GM21360 (cell line): ENCODE measurements at regions not wholly inside any gene's neighbourhood (a gene's known extent, or its start where the extent isn't known, plus 50 kb on each side); places are given as distances from the start of the nearest gene placed in this dataset.

ENCODE experiments used
- ATAC-seq: cut with Tn5 transposase; IDR thresholded peaks from one replicate; pipeline ENCODE4 v1.9.1; 2021; ENCODE audit warnings: mild to moderate bottlenecking, moderate library complexity; ENCODE audit not compliant: unreplicated experiment

- no peak for ATAC-seq
Observed at GRCh38 chr17:69981441-69981840, 93.6 kb upstream of the KCNJ16 start.

- ATAC-seq, result no peak
Observed at GRCh38 chr17:69995476-69995875, 79.5 kb upstream of the KCNJ16 start.

GRCh38 chr17:69997332-69997731 lies 77.7 kb upstream of the KCNJ16 start:
- ATAC-seq, result no peak

- no peak for ATAC-seq
Observed at GRCh38 chr17:69999253-69999652, 75.8 kb upstream of the KCNJ16 start.

GRCh38 chr17:70006159-70006558 lies 68.9 kb upstream of the KCNJ16 start:
- ATAC-seq, result no peak

- no peak for ATAC-seq
Observed at GRCh38 chr17:70011750-70012149, 63.3 kb upstream of the KCNJ16 start.

- no peak for ATAC-seq
Observed at GRCh38 chr17:70013911-70014310, 61.1 kb upstream of the KCNJ16 start.

- no peak for ATAC-seq
Observed at GRCh38 chr17:70017112-70017511, 57.9 kb upstream of the KCNJ16 start.

GRCh38 chr17:70017941-70018340 lies 57.1 kb upstream of the KCNJ16 start:
- ATAC-seq, result no peak

- no peak for ATAC-seq
Observed at GRCh38 chr17:70021726-70022125, 53.3 kb upstream of the KCNJ16 start.

- no peak for ATAC-seq
Observed at GRCh38 chr17:70022175-70022574, 52.9 kb upstream of the KCNJ16 start.

- ATAC-seq, result no peak
Observed at GRCh38 chr17:70024253-70024652, 50.8 kb upstream of the KCNJ16 start.
